ENCODE measurements at regions not wholly inside any gene's neighbourhood (a gene's known extent, or its start where the extent isn't known, plus 50 kb on each side); places are given as distances from the start of the nearest gene placed in this dataset.
A peak's percentile ranks its signal among the peaks of the same experiment; 100 is the strongest.
"Not testable (repeated sequence)": the region's sequence is repeated elsewhere in the genome, so short reads cannot be mapped to it uniquely, and the experiment has no call there.

- no CpG with 5 or more reads among the region's 6 CpGs for WGBS (ENCODE audit: insufficient coverage)
- H3K27me3 ChIP-seq (ENCODE audit: control insufficient read depth, insufficient read depth, low read length) = no peaks in the 10 kb centered on the region
- DNase-seq (ENCODE audit: low read depth in 4 of 6, low spot score in 6 of 6) = peak in 2 of 6 donors; percentile 34 to 84
- no peak overlapping the region for H3K27ac ChIP-seq (ENCODE audit: low read depth, low read length)
- H3K4me3 ChIP-seq (ENCODE audit: low read depth, low read length) = no peak overlapping the region
- no peaks in the 10 kb centered on the region for H3K36me3 ChIP-seq (ENCODE audit: control insufficient read depth, insufficient read depth, low read length)
- peaks cover 2% of the 10 kb centered on the region for H3K9me3 ChIP-seq (ENCODE audit: control insufficient read depth, insufficient read depth, low read length)
- H3K4me1 ChIP-seq (ENCODE audit: control insufficient read depth, insufficient read depth, low read length) = no peaks in the 10 kb centered on the region
Observed at GRCh38 chr7:68971634-68972340, 626.5 kb upstream of the AUTS2 start.

DNA sequence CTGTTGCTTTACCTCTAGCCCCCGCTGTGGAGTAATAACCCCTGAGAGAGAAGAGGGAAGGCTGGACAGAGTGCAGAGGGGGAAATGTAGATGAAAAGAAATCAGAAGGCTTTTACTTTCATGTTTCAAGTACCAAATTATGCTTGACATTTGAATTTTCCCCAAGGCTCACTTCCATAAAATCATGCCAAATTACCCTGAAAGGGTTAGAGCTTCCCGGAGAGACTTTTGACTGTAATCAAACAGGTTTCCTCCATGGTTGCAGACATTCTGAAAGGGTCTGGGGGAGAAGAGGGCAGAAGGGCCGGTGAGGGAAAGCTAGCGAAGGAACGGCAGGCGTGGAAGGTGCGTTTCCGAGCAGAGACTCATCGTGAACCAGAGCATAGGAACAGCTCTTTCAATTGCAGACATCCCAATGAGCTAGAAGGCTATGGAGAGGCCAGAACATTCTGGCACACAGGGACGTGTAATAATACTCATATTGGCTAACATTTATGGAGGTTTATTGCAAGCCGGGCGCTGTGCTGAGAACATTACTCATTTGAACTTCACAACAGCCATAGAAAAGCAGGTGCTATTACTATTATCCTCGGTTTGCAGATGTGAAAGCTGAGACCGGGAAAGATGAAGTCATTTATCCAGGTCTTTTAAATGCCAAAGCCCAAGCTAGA, 620.8 kb upstream of the AUTS2 start:
- H3K4me3 ChIP-seq (ENCODE audit: low read depth, low read length) = no peak overlapping the region
- peaks cover 2% of the 10 kb centered on the region for H3K4me1 ChIP-seq (ENCODE audit: control insufficient read depth, insufficient read depth, low read length)
- 33% methylated on average over 8 of the region's 14 CpGs for WGBS (ENCODE audit: insufficient coverage)
- no peak overlapping the region for H3K27ac ChIP-seq (ENCODE audit: low read depth, low read length)
- H3K9me3 ChIP-seq (ENCODE audit: control insufficient read depth, insufficient read depth, low read length) = no peaks in the 10 kb centered on the region
- peak in 2 of 6 donors; percentile 12 to 70 for DNase-seq (ENCODE audit: low read depth in 4 of 6, low spot score in 6 of 6)
- H3K36me3 ChIP-seq (ENCODE audit: control insufficient read depth, insufficient read depth, low read length) = no peaks in the 10 kb centered on the region
- no peaks in the 10 kb centered on the region for H3K27me3 ChIP-seq (ENCODE audit: control insufficient read depth, insufficient read depth, low read length)

DNA sequence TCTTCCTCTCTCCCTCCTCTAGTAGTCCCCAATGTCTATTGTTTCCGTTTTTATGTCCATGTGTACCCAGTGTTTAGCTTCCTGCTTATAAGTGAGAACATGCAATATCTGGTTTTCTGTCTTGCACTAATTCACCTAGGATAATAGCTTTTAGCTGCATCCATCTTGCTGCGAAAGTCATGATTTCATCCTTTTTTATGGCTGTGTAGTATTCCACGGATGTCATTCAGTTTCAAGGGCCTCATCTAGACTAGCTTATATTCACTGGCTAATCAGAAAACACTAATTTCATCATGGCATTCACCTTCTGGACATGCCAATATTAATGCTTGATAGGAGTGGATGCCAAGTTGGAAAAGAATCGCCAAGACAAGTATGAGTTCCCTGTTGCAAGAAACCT, 619.6 kb upstream of the AUTS2 start:
- Histone ChIP-seq H3K4me1 (ENCODE audit: control insufficient read depth, insufficient read depth, low read length) (peaks cover 2% of the 10 kb centered on the region), H3K9me3 (ENCODE audit: control insufficient read depth, insufficient read depth, low read length) (no peaks in the 10 kb centered on the region), H3K4me3 (ENCODE audit: low read depth, low read length) (no peak overlapping the region), H3K27ac (ENCODE audit: low read depth, low read length) (no peak overlapping the region), H3K27me3 (ENCODE audit: control insufficient read depth, insufficient read depth, low read length) (no peaks in the 10 kb centered on the region), H3K36me3 (ENCODE audit: control insufficient read depth, insufficient read depth, low read length) (no peaks in the 10 kb centered on the region)
- WGBS (ENCODE audit: insufficient coverage) = 100% methylated on average over 2 of the region's 4 CpGs
- no peak for DNase-seq (ENCODE audit: low read depth in 4 of 6, low spot score in 6 of 6)

DNA sequence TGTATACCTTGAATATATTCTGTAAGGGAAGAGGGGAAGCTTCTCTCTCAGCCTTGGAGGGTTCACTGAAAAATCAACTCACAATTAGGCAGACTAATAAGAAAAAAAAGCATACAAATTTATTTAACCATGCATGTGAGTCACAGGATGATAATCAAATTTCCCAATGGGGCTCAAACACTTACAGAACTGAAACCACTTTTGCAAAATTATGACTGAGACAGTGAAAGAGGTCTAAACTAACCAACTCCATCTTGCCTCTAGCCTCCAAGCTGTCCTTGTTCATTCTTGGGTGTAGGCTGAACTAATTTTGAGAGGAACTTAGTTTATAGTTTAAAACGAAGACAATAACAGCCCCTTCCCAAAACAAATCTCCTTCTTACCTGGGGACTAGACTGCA, 618.3 kb upstream of the AUTS2 start:
- WGBS (ENCODE audit: insufficient coverage) = no CpG with 5 or more reads among the region's 1 CpG
- H3K9me3 ChIP-seq (ENCODE audit: control insufficient read depth, insufficient read depth, low read length) = no peaks in the 10 kb centered on the region
- no peak for DNase-seq (ENCODE audit: low read depth in 4 of 6, low spot score in 6 of 6)
- no peak overlapping the region for H3K27ac ChIP-seq (ENCODE audit: low read depth, low read length)
- H3K27me3 ChIP-seq (ENCODE audit: control insufficient read depth, insufficient read depth, low read length) = no peaks in the 10 kb centered on the region
- no peaks in the 10 kb centered on the region for H3K36me3 ChIP-seq (ENCODE audit: control insufficient read depth, insufficient read depth, low read length)
- no peak overlapping the region for H3K4me3 ChIP-seq (ENCODE audit: low read depth, low read length)
- peaks cover 2% of the 10 kb centered on the region for H3K4me1 ChIP-seq (ENCODE audit: control insufficient read depth, insufficient read depth, low read length)

- not testable (repeated sequence) for H3K27me3 ChIP-seq (ENCODE audit: control insufficient read depth, insufficient read depth, low read length); DNase-seq (ENCODE audit: low read depth in 4 of 6, low spot score in 6 of 6); H3K4me1 ChIP-seq (ENCODE audit: control insufficient read depth, insufficient read depth, low read length); H3K27ac ChIP-seq (ENCODE audit: low read depth, low read length); H3K9me3 ChIP-seq (ENCODE audit: control insufficient read depth, insufficient read depth, low read length); H3K4me3 ChIP-seq (ENCODE audit: low read depth, low read length); H3K36me3 ChIP-seq (ENCODE audit: control insufficient read depth, insufficient read depth, low read length)
- 43% methylated on average over 1 of the region's 2 CpGs for WGBS (ENCODE audit: insufficient coverage)
Observed at GRCh38 chr7:68980432-68980831, 617.8 kb upstream of the AUTS2 start.

- Histone ChIP-seq H3K27me3 (ENCODE audit: control insufficient read depth, insufficient read depth, low read length) (no peaks in the 10 kb centered on the region), H3K4me1 (ENCODE audit: control insufficient read depth, insufficient read depth, low read length) (no peaks in the 10 kb centered on the region), H3K36me3 (ENCODE audit: control insufficient read depth, insufficient read depth, low read length) (no peaks in the 10 kb centered on the region), H3K27ac (ENCODE audit: low read depth, low read length) (no peak overlapping the region), H3K9me3 (ENCODE audit: control insufficient read depth, insufficient read depth, low read length) (no peaks in the 10 kb centered on the region), H3K4me3 (ENCODE audit: low read depth, low read length) (no peak overlapping the region)
- peak in 1 of 6 donors; percentile 27 for DNase-seq (ENCODE audit: low read depth in 4 of 6, low spot score in 6 of 6)
- WGBS (ENCODE audit: insufficient coverage) = 85% methylated on average over 5 of the region's 7 CpGs
Observed at GRCh38 chr7:68984306-68984705, 614.0 kb upstream of the AUTS2 start.

GRCh38 chr7:68994841-68995240, 603.4 kb upstream of the AUTS2 start:
- no peaks in the 10 kb centered on the region for H3K9me3 ChIP-seq (ENCODE audit: control insufficient read depth, insufficient read depth, low read length)
- WGBS (ENCODE audit: insufficient coverage) = no CpG with 5 or more reads among the region's 3 CpGs
- DNase-seq (ENCODE audit: low read depth in 4 of 6, low spot score in 6 of 6) = peak in 2 of 6 donors; percentile 14 to 69
- no peaks in the 10 kb centered on the region for H3K27me3 ChIP-seq (ENCODE audit: control insufficient read depth, insufficient read depth, low read length)
- no peak overlapping the region for H3K27ac ChIP-seq (ENCODE audit: low read depth, low read length)
- H3K4me3 ChIP-seq (ENCODE audit: low read depth, low read length) = no peak overlapping the region
- H3K36me3 ChIP-seq (ENCODE audit: control insufficient read depth, insufficient read depth, low read length) = no peaks in the 10 kb centered on the region
- H3K4me1 ChIP-seq (ENCODE audit: control insufficient read depth, insufficient read depth, low read length) = no peaks in the 10 kb centered on the region

DNA sequence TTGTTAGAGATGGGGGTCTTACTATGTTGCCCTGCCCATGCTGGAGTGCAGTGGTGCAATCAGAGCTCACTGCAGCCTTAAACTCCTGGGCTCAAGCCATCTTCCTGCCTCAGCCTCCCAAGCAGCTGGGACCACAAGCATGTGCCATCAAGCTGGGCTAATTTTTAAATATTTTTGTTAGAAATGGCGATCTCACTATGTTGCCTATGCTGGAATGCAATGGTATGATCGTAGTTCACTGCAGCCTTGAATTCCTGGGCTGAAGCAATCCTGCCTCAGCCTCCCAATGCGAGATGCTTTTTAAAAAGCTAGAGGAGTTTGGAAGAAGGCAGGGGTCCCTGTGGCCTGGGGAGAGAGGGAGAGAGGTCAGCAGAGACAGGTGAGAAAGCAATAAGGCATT, 600.1 kb upstream of the AUTS2 start:
- WGBS (ENCODE audit: insufficient coverage) = 67% methylated on average over 3 of the region's 3 CpGs
- H3K36me3 ChIP-seq (ENCODE audit: control insufficient read depth, insufficient read depth, low read length) = no peaks in the 10 kb centered on the region
- DNase-seq (ENCODE audit: low read depth in 4 of 6, low spot score in 6 of 6) = no peak
- H3K27ac ChIP-seq (ENCODE audit: low read depth, low read length) = no peak overlapping the region
- H3K4me1 ChIP-seq (ENCODE audit: control insufficient read depth, insufficient read depth, low read length) = no peaks in the 10 kb centered on the region
- no peaks in the 10 kb centered on the region for H3K27me3 ChIP-seq (ENCODE audit: control insufficient read depth, insufficient read depth, low read length)
- H3K9me3 ChIP-seq (ENCODE audit: control insufficient read depth, insufficient read depth, low read length) = peaks cover 4% of the 10 kb centered on the region
- no peak overlapping the region for H3K4me3 ChIP-seq (ENCODE audit: low read depth, low read length)

DNA sequence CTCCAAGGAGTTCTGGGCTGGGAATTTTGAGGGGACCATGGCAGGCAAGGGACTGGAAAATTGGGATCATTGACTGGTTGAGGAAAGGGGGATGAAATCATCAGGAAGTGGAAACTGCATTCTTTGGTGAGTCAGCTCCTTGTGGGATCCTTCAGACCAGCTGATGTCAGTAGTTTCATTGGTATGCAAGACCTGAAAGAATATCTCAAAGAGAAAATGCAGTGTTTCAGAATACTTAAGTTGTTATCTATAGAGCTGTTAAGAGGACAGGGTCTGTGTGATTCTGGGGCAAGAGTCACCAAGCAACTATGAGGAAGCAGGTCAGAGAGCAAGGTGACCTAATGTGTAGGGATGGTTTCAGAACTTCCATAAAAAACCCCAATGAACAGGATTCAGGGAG, 595.9 kb upstream of the AUTS2 start:
- H3K27me3 ChIP-seq (ENCODE audit: control insufficient read depth, insufficient read depth, low read length) = no peaks in the 10 kb centered on the region
- DNase-seq (ENCODE audit: low read depth in 4 of 6, low spot score in 6 of 6) = no peak

GRCh38 chr7:69012149-69012548, 586.1 kb upstream of the AUTS2 start:
- no peaks in the 10 kb centered on the region for H3K27me3 ChIP-seq (ENCODE audit: control insufficient read depth, insufficient read depth, low read length)
- no peak for DNase-seq (ENCODE audit: low read depth in 4 of 6, low spot score in 6 of 6)
- H3K27ac ChIP-seq (ENCODE audit: low read depth, low read length) = no peak overlapping the region
- no peaks in the 10 kb centered on the region for H3K4me1 ChIP-seq (ENCODE audit: control insufficient read depth, insufficient read depth, low read length)
- H3K36me3 ChIP-seq (ENCODE audit: control insufficient read depth, insufficient read depth, low read length) = no peaks in the 10 kb centered on the region
- H3K9me3 ChIP-seq (ENCODE audit: control insufficient read depth, insufficient read depth, low read length) = no peaks in the 10 kb centered on the region
- no CpG with 5 or more reads among the region's 1 CpG for WGBS (ENCODE audit: insufficient coverage)
- no peak overlapping the region for H3K4me3 ChIP-seq (ENCODE audit: low read depth, low read length)

More for the DNA sequence above, 595.9 kb upstream of the AUTS2 start:
- Histone ChIP-seq H3K9me3 (ENCODE audit: control insufficient read depth, insufficient read depth, low read length) (peaks cover 4% of the 10 kb centered on the region), H3K4me1 (ENCODE audit: control insufficient read depth, insufficient read depth, low read length) (no peaks in the 10 kb centered on the region), H3K4me3 (ENCODE audit: low read depth, low read length) (no peak overlapping the region), H3K36me3 (ENCODE audit: control insufficient read depth, insufficient read depth, low read length) (no peaks in the 10 kb centered on the region), H3K27ac (ENCODE audit: low read depth, low read length) (no peak overlapping the region)

Data from spinal cord (tissue), 9 donors.